H1 (cell line): ENCODE measurements at regions not wholly inside any gene's neighbourhood (a gene's known extent, or its start where the extent isn't known, plus 50 kb on each side); places are given as distances from the start of the nearest gene placed in this dataset.

Experiments used
- CTCF ChIA-PET: fragments of 300-600 bp; sonication (Branson Sonifier 250); formaldehyde crosslinking; loops from one replicate; lab custom pipeline; 2021; ENCODE audit not compliant: partially characterized antibody; lab: Charles Lee
- POLR2A ChIA-PET: fragments of 300-600 bp; sonication (Branson Sonifier 250); formaldehyde crosslinking; loops from one replicate; lab custom pipeline; 2021; ENCODE audit warnings: inconsistent platforms; ENCODE audit not compliant: partially characterized antibody; lab: Charles Lee
- DNase-seq, 2 experiments: peaks; one replicate each; pipeline versions ENCODE4 v3.0.0 to v3.0.0-alpha.2; 2010 to 2022; ENCODE audit warnings: low spot score in 2 of 2, low read depth in 1 of 2, mixed read lengths in 1 of 2
- FAIRE-seq: peaks from 2 replicates; lab custom pipeline; 2011; peaks lifted over from hg19 to GRCh38; lab: Jason Lieb, UNC
- H2AFZ ChIP-seq: 2 replicates; pipeline ENCODE4 v1.8.1; 2012; ENCODE audit warnings: low read length, inconsistent platforms
- H2AK5ac ChIP-seq: 2 replicates; pipeline ENCODE4 v1.6.1; 2013; ENCODE audit warnings: low read depth, low read length
- H2BK120ac ChIP-seq: replicated peaks from 2 replicates; pipeline ENCODE3; 2013; ENCODE audit warnings: low read depth, low read length, inconsistent platforms
- H2BK12ac ChIP-seq: 2 replicates; pipeline ENCODE4 v1.6.1; 2013; ENCODE audit warnings: low read depth, low read length
- H2BK15ac ChIP-seq: 2 replicates; pipeline ENCODE4 v1.6.1; 2013; ENCODE audit warnings: low read length
- H2BK20ac ChIP-seq: 2 replicates; pipeline ENCODE4 v1.6.1; 2013; ENCODE audit warnings: low read length
- H2BK5ac ChIP-seq: 2 replicates; pipeline ENCODE4 v1.6.1; 2013; ENCODE audit warnings: low read depth, low read length
- H3K14ac ChIP-seq: 2 replicates; pipeline ENCODE4 v1.6.1; 2013; ENCODE audit warnings: inconsistent platforms; ENCODE audit not compliant: insufficient read length
- H3K18ac ChIP-seq: 2 replicates; pipeline ENCODE4 v1.6.1; 2013; ENCODE audit warnings: low read length; ENCODE audit errors: extremely low read depth
- H3K23ac ChIP-seq: 2 replicates; pipeline ENCODE4 v1.6.1; 2013; ENCODE audit warnings: inconsistent platforms; ENCODE audit not compliant: insufficient read length
- H3K23me2 ChIP-seq: 2 replicates; pipeline ENCODE4 v1.6.1; 2013; ENCODE audit warnings: low read depth, low read length
- H3K27ac ChIP-seq: 2 replicates; pipeline ENCODE4 v1.6.1; 2011; ENCODE audit warnings: low read depth, low read length, inconsistent platforms
- H3K27me3 ChIP-seq, 4 experiments: replicated peaks in 1 of 4; 1 replicate in 1 of 4; 2 replicates in 3 of 4; pipeline versions ENCODE4 v1.6.1 to v1.8.1; 2011 to 2013; ENCODE audit warnings: low read length in 3 of 4, mild to moderate bottlenecking in 3 of 4, inconsistent platforms in 2 of 4, mixed read lengths in 2 of 4, moderate library complexity in 1 of 4; ENCODE audit not compliant: control insufficient read depth in 3 of 4, insufficient read depth in 3 of 4; ENCODE audit errors: extremely low read depth in 1 of 4
- H3K36me3 ChIP-seq, 4 experiments: 2 replicates each; pipeline versions ENCODE4 v1.6.1 to v1.8.1; 2011 to 2013; ENCODE audit warnings: mild to moderate bottlenecking in 4 of 4, low read length in 3 of 4, moderate library complexity in 2 of 4, control low read depth in 1 of 4, inconsistent platforms in 1 of 4; ENCODE audit not compliant: insufficient read depth in 4 of 4, control insufficient read depth in 2 of 4
- H3K4ac ChIP-seq: replicated peaks from 2 replicates; pipeline ENCODE3; 2013; ENCODE audit warnings: low read length, low read depth, mixed read lengths, inconsistent platforms; ENCODE audit not compliant: insufficient read length
- H3K4me1 ChIP-seq, 4 experiments: replicated peaks in 1 of 4; 1 replicate in 1 of 4; 2 replicates in 3 of 4; pipeline versions ENCODE4 v1.6.1 to v1.8.1; 2011 to 2013; ENCODE audit warnings: low read length in 3 of 4, inconsistent platforms in 2 of 4, mixed read lengths in 1 of 4; ENCODE audit not compliant: insufficient read depth in 4 of 4, control insufficient read depth in 3 of 4
- H3K4me2 ChIP-seq, 2 experiments: 2 replicates each; pipeline versions ENCODE4 v1.6.1 to v1.8.1; 2011 to 2013; ENCODE audit warnings: low read depth in 2 of 2, low read length in 2 of 2, control low read depth in 1 of 2, inconsistent platforms in 1 of 2, mild to moderate bottlenecking in 1 of 2; ENCODE audit not compliant: insufficient read depth in 1 of 2
- H3K4me3 ChIP-seq, 4 experiments: fragments of 200-600, 300-600 bp in 1 of 4; sonication (generic), shearing (Covaris generic), sonication (Bioruptor Twin) in 1 of 4; 2 replicates each; pipeline versions ENCODE4 v1.5.1 to v1.8.1; 2011 to 2016; ENCODE audit warnings: low read length in 4 of 4, low read depth in 3 of 4, control low read depth in 2 of 4, inconsistent platforms in 2 of 4, mild to moderate bottlenecking in 2 of 4, mixed read lengths in 1 of 4, moderate library complexity in 1 of 4; ENCODE audit not compliant: insufficient read depth in 2 of 4; ENCODE audit errors: extremely low read depth in 1 of 4
- H3K56ac ChIP-seq: replicated peaks from 2 replicates; pipeline ENCODE3; 2013; ENCODE audit warnings: low read depth, mild to moderate bottlenecking, mixed read lengths, low read length, inconsistent platforms; ENCODE audit not compliant: insufficient read length
- H3K79me1 ChIP-seq: 2 replicates; pipeline ENCODE4 v1.6.1; 2013; ENCODE audit warnings: low read depth, low read length, control low read depth
- H3K79me2 ChIP-seq, 2 experiments: 2 replicates each; pipeline versions ENCODE4 v1.6.1 to v1.8.1; 2012 to 2013; ENCODE audit warnings: low read length in 2 of 2, mild to moderate bottlenecking in 2 of 2, inconsistent platforms in 1 of 2; ENCODE audit not compliant: insufficient read depth in 2 of 2, control insufficient read depth in 1 of 2
- H3K9ac ChIP-seq, 4 experiments: replicated peaks in 1 of 4; 1 replicate in 1 of 4; 2 replicates in 3 of 4; pipeline versions ENCODE4 v1.6.1 to v1.8.1; 2011 to 2013; ENCODE audit warnings: low read depth in 3 of 4, low read length in 3 of 4, control low read depth in 2 of 4, mild to moderate bottlenecking in 2 of 4, moderate library complexity in 2 of 4, inconsistent platforms in 1 of 4; ENCODE audit errors: extremely low read depth in 1 of 4
- H3K9me3 ChIP-seq, 2 experiments: 2 replicates each; pipeline versions ENCODE4 v1.6.1 to v1.8.1; 2012 to 2013; ENCODE audit warnings: mild to moderate bottlenecking in 2 of 2, moderate library complexity in 2 of 2, control low read depth in 1 of 2, inconsistent platforms in 1 of 2, low read depth in 1 of 2, low read length in 1 of 2, mixed read lengths in 1 of 2; ENCODE audit not compliant: insufficient read depth in 2 of 2
- H4K20me1 ChIP-seq, 2 experiments: replicated peaks in 1 of 2; 2 replicates each; pipeline versions ENCODE3 to v1.8.1; 2011 to 2013; ENCODE audit warnings: inconsistent platforms in 2 of 2, low read length in 2 of 2, mild to moderate bottlenecking in 1 of 2; ENCODE audit not compliant: insufficient read depth in 2 of 2, control insufficient read depth in 1 of 2
- H4K5ac ChIP-seq: 2 replicates; pipeline ENCODE4 v1.6.1; 2013; ENCODE audit warnings: low read length, low read depth, mixed read lengths, inconsistent platforms; ENCODE audit not compliant: insufficient read length
- H4K8ac ChIP-seq: 2 replicates; pipeline ENCODE4 v1.8.0; 2013; ENCODE audit warnings: mild to moderate bottlenecking, moderate library complexity, low read length, inconsistent platforms; ENCODE audit not compliant: insufficient read depth; ENCODE audit errors: extremely low read depth
- H4K91ac ChIP-seq: replicated peaks from 2 replicates; pipeline ENCODE3; 2013; ENCODE audit warnings: low read length, mixed read lengths, inconsistent platforms; ENCODE audit not compliant: insufficient read length
- SIX5 ChIP-seq: IDR thresholded peaks from 2 replicates; pipeline ENCODE4 v1.6.1; 2011; ENCODE audit warnings: mild to moderate bottlenecking, low read depth, low read length
- WGBS, 2 experiments: shearing (Covaris generic) in 1 of 2; methylation state at CpG; one replicate each; pipeline versions ENCODE4 v1.1.6 to v1.1.7; 2013 to 2015; ENCODE audit warnings: low lambda C conversion rate in 2 of 2, mixed read lengths in 2 of 2, inconsistent platforms in 1 of 2, low coverage in 1 of 2, missing lambda C conversion rate in 1 of 2; ENCODE audit not compliant: insufficient replicate concordance in 2 of 2, insufficient coverage in 1 of 2, insufficient read length in 1 of 2; ENCODE audit errors: extremely low coverage in 1 of 2, missing lambda C conversion rate in 1 of 2; 5-methylcytosine and 5-hydroxymethylcytosine counted together

- Histone ChIP-seq H4K91ac (no peak overlapping the region), H3K4me1 (peaks cover 0 to 3% (median 0%) of the 10 kb centered on the region in 4 experiments; a peak in 2 of 7 replicates), H2BK12ac (no peak overlapping the region), H3K23ac (no peak overlapping the region), H2AFZ (no peak overlapping the region), H3K79me2 (no peaks in the 10 kb centered on the region), H3K27me3 (no peaks in the 10 kb centered on the region), H2BK120ac (no peak overlapping the region), H3K56ac (no peak overlapping the region), H3K4me2 (no peak overlapping the region), H4K8ac (no peak overlapping the region), H2AK5ac (no peak overlapping the region), H4K20me1 (no peaks in the 10 kb centered on the region), H3K18ac (no peak overlapping the region), H3K4me3 (no peak overlapping the region), H3K27ac (no peak overlapping the region), H3K14ac (no peak overlapping the region), H3K79me1 (no peaks in the 10 kb centered on the region), H2BK20ac (no peak overlapping the region), H4K5ac (no peak overlapping the region), H2BK5ac (no peak overlapping the region), H3K9ac (no peak overlapping the region), H3K9me3 (no peaks in the 10 kb centered on the region; a peak in 1 of 4 replicates), H3K36me3 (no peaks in the 10 kb centered on the region), H2BK15ac (no peak overlapping the region), H3K23me2 (no peaks in the 10 kb centered on the region), H3K4ac (no peak overlapping the region)
- DNase-seq = no peak
- 75% methylated on average over 1 of the region's 1 CpG; no CpG with 5 or more reads in 1 of the 2 experiments for WGBS, 2 experiments
- POLR2A ChIA-PET = no interaction called here
- no peak for TF ChIP-seq SIX5
- CTCF ChIA-PET = no interaction called here
- no peak for FAIRE-seq
Observed at GRCh38 chr21:18495523-18495922, 91.9 kb upstream of the TMPRSS15 start.
